Stimulated activated naive CD8-positive, alpha-beta T cell treated with anti-CD3 and anti-CD28 coated beads, Interleukin-15, amount 100 ng/mL, for 72 hours (primary cell): ENCODE measurements at regions not wholly inside any gene's neighbourhood (a gene's known extent, or its start where the extent isn't known, plus 50 kb on each side); places are given as distances from the start of the nearest gene placed in this dataset.
A peak's percentile ranks its signal among the peaks of the same experiment; 100 is the strongest.

Experiments
- ATAC-seq: fragments of 150-1000 bp; cut with Tn5 transposase; 2 replicates; pipeline ENCODE4 v1.10.0; 2021; ENCODE audit warnings: mild to moderate bottlenecking, moderate library complexity
- DNase-seq, 2 donors: peaks; one replicate each; pipeline ENCODE4 v3.0.0; 2021 to 2022
- H3K27ac Mint-ChIP-seq, 2 donors: one replicate each; pipeline ENCODE4 v1.8.0; 2022; ENCODE audit warnings: mild to moderate bottlenecking in 2 of 2, mixed read lengths in 2 of 2, moderate library complexity in 2 of 2
- H3K27me3 Mint-ChIP-seq: one replicate; pipeline ENCODE4 v1.8.0; 2022; ENCODE audit warnings: mixed read lengths
- H3K4me1 Mint-ChIP-seq: one replicate; pipeline ENCODE4 v1.8.0; 2022; ENCODE audit warnings: mild to moderate bottlenecking, mixed read lengths
- H3K4me3 Mint-ChIP-seq, 2 donors: one replicate each; pipeline ENCODE4 v1.8.0; 2022; ENCODE audit warnings: mild to moderate bottlenecking in 2 of 2, mixed read lengths in 2 of 2, moderate library complexity in 1 of 2
- H3K9me3 Mint-ChIP-seq, 2 donors: one replicate each; pipeline ENCODE4 v1.8.0; 2022; ENCODE audit warnings: mixed read lengths in 2 of 2

GRCh38 chr15:68871507-68871906, 50.8 kb upstream of the ANP32A start:
- peaks cover 7% of the 10 kb centered on the region for H3K4me1 Mint-ChIP-seq
- no peak overlapping the region for H3K27ac Mint-ChIP-seq
- DNase-seq (no peak), ATAC-seq (no peak)
- H3K9me3 Mint-ChIP-seq, result no peaks in the 10 kb centered on the region
- H3K4me3 Mint-ChIP-seq, result no peak overlapping the region
- peaks cover 19% of the 10 kb centered on the region for H3K27me3 Mint-ChIP-seq

- H3K9me3 Mint-ChIP-seq, result no peaks in the 10 kb centered on the region
- peaks cover 7% of the 10 kb centered on the region for H3K4me1 Mint-ChIP-seq
- H3K27me3 Mint-ChIP-seq, result peaks cover 19% of the 10 kb centered on the region
- H3K27ac Mint-ChIP-seq, result no peak overlapping the region
- no peak for DNase-seq
- no peak for ATAC-seq
- H3K4me3 Mint-ChIP-seq, result no peak overlapping the region
These were observed 54.1 kb upstream of the ANP32A start for GRCh38 chr15:68874788-68875187.

GRCh38 chr15:68875377-68876116, 54.8 kb upstream of the SPESP1 start:
- H3K27ac Mint-ChIP-seq, result no peak overlapping the region
- peak overlapping the region in 1 of 2 donors; percentile 37 for H3K4me3 Mint-ChIP-seq
- peaks cover 19% of the 10 kb centered on the region for H3K27me3 Mint-ChIP-seq
- peaks cover 7% of the 10 kb centered on the region for H3K4me1 Mint-ChIP-seq
- ATAC-seq, result peak; percentile 73
- DNase-seq, result peak; percentile 85
- no peaks in the 10 kb centered on the region for H3K9me3 Mint-ChIP-seq

- Mint-ChIP-seq H3K4me1 (peaks cover 7% of the 10 kb centered on the region), H3K9me3 (no peaks in the 10 kb centered on the region), H3K4me3 (no peak overlapping the region), H3K27me3 (peaks cover 19% of the 10 kb centered on the region), H3K27ac (no peak overlapping the region)
- ATAC-seq, result no peak
- no peak for DNase-seq
These were observed 52.7 kb upstream of the SPESP1 start for GRCh38 chr15:68877626-68878025.

- Mint-ChIP-seq H3K27ac (no peak overlapping the region), H3K9me3 (no peaks in the 10 kb centered on the region), H3K4me3 (no peak overlapping the region), H3K4me1 (peaks cover 6% of the 10 kb centered on the region), H3K27me3 (peaks cover 6% of the 10 kb centered on the region)
- no peak for ATAC-seq
- no peak for DNase-seq
These were observed 49.9 kb upstream of the SPESP1 start for GRCh38 chr15:68880382-68880781.
